ENCODE measurements at regions not wholly inside any gene's neighbourhood (a gene's known extent, or its start where the extent isn't known, plus 50 kb on each side); places are given as distances from the start of the nearest gene placed in this dataset.

DNA sequence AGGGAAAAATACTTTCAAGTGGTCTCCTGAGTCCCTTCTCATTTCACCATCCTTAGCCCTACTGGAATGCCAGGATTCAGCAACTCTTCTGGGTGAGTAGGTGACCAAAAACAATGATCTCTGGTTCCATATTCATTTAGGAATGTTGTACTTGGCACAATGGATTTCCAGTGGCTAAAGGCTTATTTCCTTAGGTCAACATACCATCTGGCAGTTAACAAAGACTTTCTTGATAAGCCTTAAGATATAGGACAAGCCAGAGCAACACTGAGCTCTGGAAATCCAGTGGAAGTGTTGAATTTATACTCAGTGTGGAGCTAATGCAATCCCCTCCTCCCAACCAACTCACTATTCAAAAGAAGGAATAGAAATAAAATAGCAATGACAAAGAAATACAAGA, 139.4 kb upstream of the EMCN start:
- CTCF ChIA-PET, result no interaction called here
- Histone ChIP-seq H3K4me1 (ENCODE audit: control insufficient read depth, insufficient read depth, low read length) (no peaks in the 10 kb centered on the region), H3K4me3 (ENCODE audit: low read depth, low read length) (no peak overlapping the region), H3K27ac (ENCODE audit: extremely low read depth, low read depth, low read length) (no peak overlapping the region), H3K36me3 (ENCODE audit: control insufficient read depth in 2 of 2, insufficient read depth in 1 of 2, low read length in 2 of 2) (no peaks in the 10 kb centered on the region), H3K9me3 (ENCODE audit: control insufficient read depth, insufficient read depth, low read depth, low read length) (no peaks in the 10 kb centered on the region)
- POLR2A ChIA-PET, result no interaction called here
- no peak for TF ChIP-seq ZNF19 (tag by site-specific recombination; IDR thresholded peaks at IDR 0.05; ENCODE audit: low read depth)
- TF ChIP-seq ZNF596 (tag by site-specific recombination; IDR thresholded peaks at IDR 0.05), result no peak
- TF ChIP-seq ZNF184 (tag by site-specific recombination; IDR thresholded peaks at IDR 0.05), result no peak
- TF ChIP-seq ZNF510 (tag by site-specific recombination; IDR thresholded peaks at IDR 0.05; ENCODE audit: insufficient replicate concordance), result no peak
- no peak for TF ChIP-seq ZNF610 (tag by site-specific recombination; IDR thresholded peaks at IDR 0.05; ENCODE audit: borderline replicate concordance)
- TF ChIP-seq ZNF221 (tag by site-specific recombination; IDR thresholded peaks at IDR 0.05; ENCODE audit: borderline replicate concordance), result no peak
- TF ChIP-seq, protein P1, sequence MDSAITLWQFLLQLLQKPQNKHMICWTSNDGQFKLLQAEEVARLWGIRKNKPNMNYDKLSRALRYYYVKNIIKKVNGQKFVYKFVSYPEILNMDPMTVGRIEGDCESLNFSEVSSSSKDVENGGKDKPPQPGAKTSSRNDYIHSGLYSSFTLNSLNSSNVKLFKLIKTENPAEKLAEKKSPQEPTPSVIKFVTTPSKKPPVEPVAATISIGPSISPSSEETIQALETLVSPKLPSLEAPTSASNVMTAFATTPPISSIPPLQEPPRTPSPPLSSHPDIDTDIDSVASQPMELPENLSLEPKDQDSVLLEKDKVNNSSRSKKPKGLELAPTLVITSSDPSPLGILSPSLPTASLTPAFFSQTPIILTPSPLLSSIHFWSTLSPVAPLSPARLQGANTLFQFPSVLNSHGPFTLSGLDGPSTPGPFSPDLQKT (IDR thresholded peaks at IDR 0.05; ENCODE audit: borderline replicate concordance, low read depth, low read length), result no peak
- TF ChIP-seq ZNF558 (tag by site-specific recombination; IDR thresholded peaks at IDR 0.05), result no peak
- no peak for TF ChIP-seq ZNF791 (tag by site-specific recombination; IDR thresholded peaks at IDR 0.05)
- no peak for TF ChIP-seq REPIN1 (tag by site-specific recombination; IDR thresholded peaks at IDR 0.05; ENCODE audit: low read depth)
- no peak for TF ChIP-seq BCL11A (tag by site-specific recombination; IDR thresholded peaks at IDR 0.05; ENCODE audit: low read depth)
- no peak for TF ChIP-seq ZNF76 (tag by site-specific recombination; IDR thresholded peaks at IDR 0.05; ENCODE audit: borderline replicate concordance, low read depth)
- TF ChIP-seq, protein P2, sequence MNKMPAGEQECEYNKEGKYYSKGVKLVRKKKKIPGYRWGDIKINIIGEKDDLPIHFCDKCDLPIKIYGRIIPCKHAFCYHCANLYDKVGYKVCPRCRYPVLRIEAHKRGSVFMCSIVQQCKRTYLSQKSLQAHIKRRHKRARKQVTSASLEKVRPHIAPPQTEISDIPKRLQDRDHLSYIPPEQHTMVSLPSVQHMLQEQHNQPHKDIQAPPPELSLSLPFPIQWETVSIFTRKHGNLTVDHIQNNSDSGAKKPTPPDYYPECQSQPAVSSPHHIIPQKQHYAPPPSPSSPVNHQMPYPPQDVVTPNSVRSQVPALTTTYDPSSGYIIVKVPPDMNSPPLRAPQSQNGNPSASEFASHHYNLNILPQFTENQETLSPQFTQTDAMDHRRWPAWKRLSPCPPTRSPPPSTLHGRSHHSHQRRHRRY (tag by site-specific recombination; IDR thresholded peaks at IDR 0.05), result no peak
- TF ChIP-seq HOXC10 (CRISPR knock-in tag; IDR thresholded peaks at IDR 0.05), result no peak

DNA sequence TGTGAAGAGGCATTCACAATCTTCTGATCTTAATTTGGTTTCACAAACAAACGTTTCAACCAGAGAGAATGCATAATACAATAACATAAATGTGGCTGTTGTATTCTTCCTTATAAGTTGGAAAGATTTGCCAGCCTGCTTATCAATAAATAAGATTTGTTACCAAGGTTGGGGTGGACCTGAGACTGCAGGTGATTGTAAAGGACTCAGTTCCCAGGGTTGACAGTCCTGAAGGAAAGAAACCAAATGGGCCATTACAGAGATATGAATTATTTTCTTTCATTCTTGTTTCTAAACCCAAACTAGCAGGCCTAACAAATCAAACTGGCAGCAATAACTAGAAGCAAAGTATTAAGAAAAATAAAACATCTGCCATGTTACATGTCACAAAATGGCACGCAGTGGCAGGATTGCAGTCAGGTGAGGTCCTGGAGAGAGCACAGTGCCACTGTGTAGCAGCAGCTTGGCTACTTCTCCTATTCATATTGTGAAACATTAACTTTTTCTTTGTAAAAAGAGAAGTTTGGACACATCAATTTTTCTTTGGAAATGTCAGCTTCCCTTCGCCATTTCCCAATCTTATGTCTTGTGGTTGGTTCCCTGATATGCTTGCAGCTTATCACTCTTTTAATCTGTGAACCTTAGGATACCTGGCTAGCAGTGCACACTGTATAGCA, 133.8 kb upstream of the EMCN start:
- Histone ChIP-seq H3K27ac (ENCODE audit: extremely low read depth, low read depth, low read length) (no peak overlapping the region), H3K9me3 (ENCODE audit: control insufficient read depth, insufficient read depth, low read depth, low read length) (no peaks in the 10 kb centered on the region), H3K4me3 (ENCODE audit: low read depth, low read length) (no peak overlapping the region), H3K36me3 (ENCODE audit: control insufficient read depth in 2 of 2, insufficient read depth in 1 of 2, low read length in 2 of 2) (no peaks in the 10 kb centered on the region), H3K4me1 (ENCODE audit: control insufficient read depth, insufficient read depth, low read length) (no peaks in the 10 kb centered on the region)
- no peak for TF ChIP-seq ZFP37 (tag by site-specific recombination; IDR thresholded peaks at IDR 0.05)
- TF ChIP-seq, protein P3, sequence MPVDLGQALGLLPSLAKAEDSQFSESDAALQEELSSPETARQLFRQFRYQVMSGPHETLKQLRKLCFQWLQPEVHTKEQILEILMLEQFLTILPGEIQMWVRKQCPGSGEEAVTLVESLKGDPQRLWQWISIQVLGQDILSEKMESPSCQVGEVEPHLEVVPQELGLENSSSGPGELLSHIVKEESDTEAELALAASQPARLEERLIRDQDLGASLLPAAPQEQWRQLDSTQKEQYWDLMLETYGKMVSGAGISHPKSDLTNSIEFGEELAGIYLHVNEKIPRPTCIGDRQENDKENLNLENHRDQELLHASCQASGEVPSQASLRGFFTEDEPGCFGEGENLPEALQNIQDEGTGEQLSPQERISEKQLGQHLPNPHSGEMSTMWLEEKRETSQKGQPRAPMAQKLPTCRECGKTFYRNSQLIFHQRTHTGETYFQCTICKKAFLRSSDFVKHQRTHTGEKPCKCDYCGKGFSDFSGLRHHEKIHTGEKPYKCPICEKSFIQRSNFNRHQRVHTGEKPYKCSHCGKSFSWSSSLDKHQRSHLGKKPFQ (tag by site-specific recombination; IDR thresholded peaks at IDR 0.05), result no peak
- TF ChIP-seq, protein P4, sequence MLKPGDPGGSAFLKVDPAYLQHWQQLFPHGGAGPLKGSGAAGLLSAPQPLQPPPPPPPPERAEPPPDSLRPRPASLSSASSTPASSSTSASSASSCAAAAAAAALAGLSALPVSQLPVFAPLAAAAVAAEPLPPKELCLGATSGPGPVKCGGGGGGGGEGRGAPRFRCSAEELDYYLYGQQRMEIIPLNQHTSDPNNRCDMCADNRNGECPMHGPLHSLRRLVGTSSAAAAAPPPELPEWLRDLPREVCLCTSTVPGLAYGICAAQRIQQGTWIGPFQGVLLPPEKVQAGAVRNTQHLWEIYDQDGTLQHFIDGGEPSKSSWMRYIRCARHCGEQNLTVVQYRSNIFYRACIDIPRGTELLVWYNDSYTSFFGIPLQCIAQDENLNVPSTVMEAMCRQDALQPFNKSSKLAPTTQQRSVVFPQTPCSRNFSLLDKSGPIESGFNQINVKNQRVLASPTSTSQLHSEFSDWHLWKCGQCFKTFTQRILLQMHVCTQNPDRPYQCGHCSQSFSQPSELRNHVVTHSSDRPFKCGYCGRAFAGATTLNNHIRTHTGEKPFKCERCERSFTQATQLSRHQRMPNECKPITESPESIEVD (tag by site-specific recombination; IDR thresholded peaks at IDR 0.05), result no peak
- TF ChIP-seq, protein P5, sequence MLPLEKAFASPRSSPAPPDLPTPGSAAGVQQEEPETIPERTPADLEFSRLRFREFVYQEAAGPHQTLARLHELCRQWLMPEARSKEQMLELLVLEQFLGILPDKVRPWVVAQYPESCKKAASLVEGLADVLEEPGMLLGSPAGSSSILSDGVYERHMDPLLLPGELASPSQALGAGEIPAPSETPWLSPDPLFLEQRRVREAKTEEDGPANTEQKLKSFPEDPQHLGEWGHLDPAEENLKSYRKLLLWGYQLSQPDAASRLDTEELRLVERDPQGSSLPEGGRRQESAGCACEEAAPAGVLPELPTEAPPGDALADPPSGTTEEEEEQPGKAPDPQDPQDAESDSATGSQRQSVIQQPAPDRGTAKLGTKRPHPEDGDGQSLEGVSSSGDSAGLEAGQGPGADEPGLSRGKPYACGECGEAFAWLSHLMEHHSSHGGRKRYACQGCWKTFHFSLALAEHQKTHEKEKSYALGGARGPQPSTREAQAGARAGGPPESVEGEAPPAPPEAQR (tag by site-specific recombination; IDR thresholded peaks at IDR 0.05), result no peak
- no peak for TF ChIP-seq ZEB2 (tag by site-specific recombination; IDR thresholded peaks at IDR 0.05)
- TF ChIP-seq, protein P6, sequence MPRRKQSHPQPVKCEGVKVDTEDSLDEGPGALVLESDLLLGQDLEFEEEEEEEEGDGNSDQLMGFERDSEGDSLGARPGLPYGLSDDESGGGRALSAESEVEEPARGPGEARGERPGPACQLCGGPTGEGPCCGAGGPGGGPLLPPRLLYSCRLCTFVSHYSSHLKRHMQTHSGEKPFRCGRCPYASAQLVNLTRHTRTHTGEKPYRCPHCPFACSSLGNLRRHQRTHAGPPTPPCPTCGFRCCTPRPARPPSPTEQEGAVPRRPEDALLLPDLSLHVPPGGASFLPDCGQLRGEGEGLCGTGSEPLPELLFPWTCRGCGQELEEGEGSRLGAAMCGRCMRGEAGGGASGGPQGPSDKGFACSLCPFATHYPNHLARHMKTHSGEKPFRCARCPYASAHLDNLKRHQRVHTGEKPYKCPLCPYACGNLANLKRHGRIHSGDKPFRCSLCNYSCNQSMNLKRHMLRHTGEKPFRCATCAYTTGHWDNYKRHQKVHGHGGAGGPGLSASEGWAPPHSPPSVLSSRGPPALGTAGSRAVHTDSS (tag by site-specific recombination; IDR thresholded peaks at IDR 0.05), result no peak
- no peak for TF ChIP-seq SP7 (tag by site-specific recombination; IDR thresholded peaks at IDR 0.05)
- TF ChIP-seq, protein P7, sequence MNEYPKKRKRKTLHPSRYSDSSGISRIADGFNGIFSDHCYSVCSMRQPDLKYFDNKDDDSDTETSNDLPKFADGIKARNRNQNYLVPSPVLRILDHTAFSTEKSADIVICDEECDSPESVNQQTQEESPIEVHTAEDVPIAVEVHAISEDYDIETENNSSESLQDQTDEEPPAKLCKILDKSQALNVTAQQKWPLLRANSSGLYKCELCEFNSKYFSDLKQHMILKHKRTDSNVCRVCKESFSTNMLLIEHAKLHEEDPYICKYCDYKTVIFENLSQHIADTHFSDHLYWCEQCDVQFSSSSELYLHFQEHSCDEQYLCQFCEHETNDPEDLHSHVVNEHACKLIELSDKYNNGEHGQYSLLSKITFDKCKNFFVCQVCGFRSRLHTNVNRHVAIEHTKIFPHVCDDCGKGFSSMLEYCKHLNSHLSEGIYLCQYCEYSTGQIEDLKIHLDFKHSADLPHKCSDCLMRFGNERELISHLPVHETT (tag by site-specific recombination; IDR thresholded peaks at IDR 0.05), result no peak
- TF ChIP-seq IKZF3 (tag by site-specific recombination; IDR thresholded peaks at IDR 0.05), result no peak
- no peak for TF ChIP-seq ZSCAN23 (tag by site-specific recombination; IDR thresholded peaks at IDR 0.05)
- TF ChIP-seq ZNF426 (tag by site-specific recombination; IDR thresholded peaks at IDR 0.05), result no peak
- ChIA-PET CTCF (no interaction called here), POLR2A (no interaction called here)

Data from HEK293 (cell line).